ENCODE measurements at regions not wholly inside any gene's neighbourhood (a gene's known extent, or its start where the extent isn't known, plus 50 kb on each side); places are given as distances from the start of the nearest gene placed in this dataset.

DNA sequence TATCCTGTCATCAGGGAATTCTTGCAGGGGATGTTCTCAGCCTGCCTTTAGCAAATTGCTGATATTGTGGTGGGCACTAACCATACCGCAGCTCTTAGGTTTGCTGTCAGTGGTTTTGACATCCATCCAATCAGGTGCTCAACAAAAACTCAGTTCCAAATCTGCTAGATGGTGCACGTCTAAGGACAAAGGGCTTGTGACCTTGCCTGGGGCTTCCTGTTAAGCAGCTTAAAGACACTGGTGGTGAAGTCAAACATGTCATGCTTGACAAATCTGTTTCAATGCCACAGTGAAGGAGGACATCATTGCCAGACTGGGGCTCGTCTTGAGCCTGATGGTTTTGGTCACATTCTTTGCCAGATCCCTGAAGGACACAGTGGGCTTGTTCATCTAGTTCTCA is 179.8 kb upstream of the NOX3 start:
- BruUV-seq (replicated peaks) = no TSS peak
- Histone ChIP-seq H4K91ac (ENCODE audit: insufficient read depth, low read depth, low read length) (no peak overlapping the region), H3K18ac (ENCODE audit: low read depth, low read length) (no peak overlapping the region), H3K4me3 (ENCODE audit: insufficient read depth, low read depth, low read length) (no peak overlapping the region), H3K9me1 (ENCODE audit: insufficient read depth, low read length) (no peaks in the 10 kb centered on the region), H3K36me3 (ENCODE audit: control insufficient read depth, insufficient read depth, low read length) (no peaks in the 10 kb centered on the region), H2AFZ (replicated peaks; ENCODE audit: low read length, poor library complexity) (no peak overlapping the region), H3K14ac (replicated peaks; ENCODE audit: low read depth, low read length) (no peak overlapping the region), H3K79me1 (ENCODE audit: low read depth in 1 of 2, low read length in 2 of 2) (no peaks in the 10 kb centered on the region), H3K27ac (ENCODE audit: insufficient read depth, low read length) (no peak overlapping the region), H2BK120ac (ENCODE audit: low read depth, low read length) (no peak overlapping the region), H2AK5ac (ENCODE audit: low read depth, low read length) (no peak overlapping the region), H3K23ac (ENCODE audit: low read depth, low read length) (no peak overlapping the region), H4K20me1 (ENCODE audit: insufficient read depth, low read length) (no peaks in the 10 kb centered on the region), H4K8ac (ENCODE audit: low read depth in 2 of 2, low read length in 2 of 2) (no peak overlapping the region), H3K4me1 (ENCODE audit: control insufficient read depth, insufficient read depth, low read length) (0 out of 2 replicates have a peak, but pooled peaks cover 2% of the 10 kb centered on the region), H2AK9ac (replicated peaks; ENCODE audit: low read depth, low read length, poor library complexity) (no peak overlapping the region), H3K9me3 (ENCODE audit: control insufficient read depth, insufficient read depth, low read length) (peaks cover 3% of the 10 kb centered on the region; the same call in 1 of the 2 replicates), H3K4me2 (ENCODE audit: low read depth, low read length) (no peak overlapping the region), H3K9ac (ENCODE audit: low read depth, low read length) (no peak overlapping the region), H3K4ac (ENCODE audit: low read depth, low read length) (no peak overlapping the region), H2BK15ac (ENCODE audit: low read depth, low read length) (no peak overlapping the region), H2BK20ac (ENCODE audit: low read depth, low read length) (no peak overlapping the region), H2BK5ac (ENCODE audit: low read depth, low read length, poor library complexity, severe bottlenecking) (no peak overlapping the region), H4K5ac (ENCODE audit: low read depth, low read length) (no peak overlapping the region), H3K27me3 (ENCODE audit: control insufficient read depth, insufficient read depth, low read length) (no peaks in the 10 kb centered on the region), H3K56ac (ENCODE audit: extremely low read depth, insufficient read depth, low read length) (no peak overlapping the region)
- in situ Hi-C loops (cut with MboI; ENCODE audit: low sequenced_read_pairs) = no loop called here
- no peak for ATAC-seq (ENCODE audit: low read depth)
- intact Hi-C loops (cut with micrococcal nuclease) = no loop called here
- dilution Hi-C loops (cut with HindIII; ENCODE audit: low sequenced_read_pairs, unreplicated experiment) = no loop called here
- WGBS, 2 experiments (ENCODE audit: extremely low coverage in 2 of 2, insufficient read length in 1 of 2) = 100% methylated on average over 2 of the region's 3 CpGs; no CpG with 5 or more reads in 1 of the 2 experiments
- ChIA-PET POLR2A (ENCODE audit: unreplicated experiment) (no interaction called here), CTCF (no interaction called here)
- TF ChIP-seq NFE2L2 (IDR thresholded peaks at IDR 0.05; ENCODE audit: low read depth, low read length) = no peak
- TF ChIP-seq, protein P1, sequence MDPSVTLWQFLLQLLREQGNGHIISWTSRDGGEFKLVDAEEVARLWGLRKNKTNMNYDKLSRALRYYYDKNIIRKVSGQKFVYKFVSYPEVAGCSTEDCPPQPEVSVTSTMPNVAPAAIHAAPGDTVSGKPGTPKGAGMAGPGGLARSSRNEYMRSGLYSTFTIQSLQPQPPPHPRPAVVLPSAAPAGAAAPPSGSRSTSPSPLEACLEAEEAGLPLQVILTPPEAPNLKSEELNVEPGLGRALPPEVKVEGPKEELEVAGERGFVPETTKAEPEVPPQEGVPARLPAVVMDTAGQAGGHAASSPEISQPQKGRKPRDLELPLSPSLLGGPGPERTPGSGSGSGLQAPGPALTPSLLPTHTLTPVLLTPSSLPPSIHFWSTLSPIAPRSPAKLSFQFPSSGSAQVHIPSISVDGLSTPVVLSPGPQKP (IDR thresholded peaks at IDR 0.05; ENCODE audit: borderline replicate concordance, low read depth, low read length) = no peak
- TF ChIP-seq, protein P2, sequence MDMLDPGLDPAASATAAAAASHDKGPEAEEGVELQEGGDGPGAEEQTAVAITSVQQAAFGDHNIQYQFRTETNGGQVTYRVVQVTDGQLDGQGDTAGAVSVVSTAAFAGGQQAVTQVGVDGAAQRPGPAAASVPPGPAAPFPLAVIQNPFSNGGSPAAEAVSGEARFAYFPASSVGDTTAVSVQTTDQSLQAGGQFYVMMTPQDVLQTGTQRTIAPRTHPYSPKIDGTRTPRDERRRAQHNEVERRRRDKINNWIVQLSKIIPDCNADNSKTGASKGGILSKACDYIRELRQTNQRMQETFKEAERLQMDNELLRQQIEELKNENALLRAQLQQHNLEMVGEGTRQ (IDR thresholded peaks at IDR 0.05; ENCODE audit: low read depth, low read length) = no peak
- TF ChIP-seq MXI1 (IDR thresholded peaks at IDR 0.05; ENCODE audit: borderline replicate concordance, low read depth, low read length) = no peak
- TF ChIP-seq RCOR1 (IDR thresholded peaks at IDR 0.05; ENCODE audit: insufficient replicate concordance, low read length) = no peak
- TF ChIP-seq, protein P3, sequence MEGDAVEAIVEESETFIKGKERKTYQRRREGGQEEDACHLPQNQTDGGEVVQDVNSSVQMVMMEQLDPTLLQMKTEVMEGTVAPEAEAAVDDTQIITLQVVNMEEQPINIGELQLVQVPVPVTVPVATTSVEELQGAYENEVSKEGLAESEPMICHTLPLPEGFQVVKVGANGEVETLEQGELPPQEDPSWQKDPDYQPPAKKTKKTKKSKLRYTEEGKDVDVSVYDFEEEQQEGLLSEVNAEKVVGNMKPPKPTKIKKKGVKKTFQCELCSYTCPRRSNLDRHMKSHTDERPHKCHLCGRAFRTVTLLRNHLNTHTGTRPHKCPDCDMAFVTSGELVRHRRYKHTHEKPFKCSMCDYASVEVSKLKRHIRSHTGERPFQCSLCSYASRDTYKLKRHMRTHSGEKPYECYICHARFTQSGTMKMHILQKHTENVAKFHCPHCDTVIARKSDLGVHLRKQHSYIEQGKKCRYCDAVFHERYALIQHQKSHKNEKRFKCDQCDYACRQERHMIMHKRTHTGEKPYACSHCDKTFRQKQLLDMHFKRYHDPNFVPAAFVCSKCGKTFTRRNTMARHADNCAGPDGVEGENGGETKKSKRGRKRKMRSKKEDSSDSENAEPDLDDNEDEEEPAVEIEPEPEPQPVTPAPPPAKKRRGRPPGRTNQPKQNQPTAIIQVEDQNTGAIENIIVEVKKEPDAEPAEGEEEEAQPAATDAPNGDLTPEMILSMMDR (conservative IDR thresholded peaks at IDR 0.05; ENCODE audit: low read depth, low read length) = no peak
- TF ChIP-seq RAD21 (IDR thresholded peaks at IDR 0.05; ENCODE audit: low read length) = no peak
- no peak for TF ChIP-seq CEBPB (IDR thresholded peaks at IDR 0.05; ENCODE audit: low read depth, low read length)
- no peak for TF ChIP-seq BHLHE40 (IDR thresholded peaks at IDR 0.05; ENCODE audit: low read depth, low read length)
- TF ChIP-seq RFX5 (IDR thresholded peaks at IDR 0.05; ENCODE audit: low read depth, low read length) = no peak
- no peak for TF ChIP-seq FOS (IDR thresholded peaks at IDR 0.05; ENCODE audit: low read depth, low read length)
- TF ChIP-seq CHD1 (IDR thresholded peaks at IDR 0.05; ENCODE audit: low read depth, low read length) = no peak
- no peak for TF ChIP-seq SMC3 (IDR thresholded peaks at IDR 0.05; ENCODE audit: low read depth, low read length)
- no peak for TF ChIP-seq MAFK (IDR thresholded peaks at IDR 0.05; ENCODE audit: low read depth, low read length)
- no peak for DNase-seq
